ENCODE measurements at regions not wholly inside any gene's neighbourhood (a gene's known extent, or its start where the extent isn't known, plus 50 kb on each side); places are given as distances from the start of the nearest gene placed in this dataset.

GRCh38 chr12:92335831-92336230, 190.2 kb upstream of the BTG1 start:
- POLR2A ChIA-PET: no interaction called here
- no peaks in the 10 kb centered on the region for H3K9me2 ChIP-seq (ENCODE audit: insufficient read depth)
- no peaks in the 10 kb centered on the region for H3K27me3 ChIP-seq (ENCODE audit: insufficient read depth, low read length)
- TF ChIP-seq POLR2AphosphoS5 (IDR thresholded peaks at IDR 0.05; ENCODE audit: low read depth, low read length): no peak
- no peak for TF ChIP-seq ATF3 (IDR thresholded peaks at IDR 0.05)
- no peak for TF ChIP-seq CTCF (IDR thresholded peaks at IDR 0.05 in 2 of 3, conservative IDR thresholded peaks at IDR 0.05 in 1 of 3; ENCODE audit: borderline replicate concordance in 1 of 3, insufficient read depth in 1 of 3, low read depth in 2 of 3, low read length in 2 of 3)
- TF ChIP-seq POLR2A (IDR thresholded peaks at IDR 0.05; ENCODE audit: borderline replicate concordance, extremely low read depth, insufficient read depth, insufficient read length): no peak
- TF ChIP-seq ZFX (IDR thresholded peaks at IDR 0.05): no peak
- TF ChIP-seq EZH2phosphoT487 (IDR thresholded peaks at IDR 0.05; ENCODE audit: borderline replicate concordance): no peak
- no peak for TF ChIP-seq ZNF274 (IDR thresholded peaks at IDR 0.05; ENCODE audit: low read depth, low read length)
- TF ChIP-seq SP1 (IDR thresholded peaks at IDR 0.05; ENCODE audit: low read depth): no peak
- no peaks in the 10 kb centered on the region for H3K9me3 ChIP-seq (ENCODE audit: control insufficient read depth in 1 of 2, insufficient read depth in 1 of 2, low read depth in 1 of 2, low read length in 2 of 2)
- ATAC-seq (no peak), DNase-seq (ENCODE audit: low read depth, low spot score) (no peak)
- intact Hi-C loops (cut with micrococcal nuclease): no loop called here
- CTCF ChIA-PET: no interaction called here
- no peaks in the 10 kb centered on the region for H3K4me1 ChIP-seq (ENCODE audit: control insufficient read depth in 1 of 2, insufficient read depth in 2 of 2, low read length in 2 of 2)
- H3K4me2 ChIP-seq (ENCODE audit: low read length): no peak overlapping the region
- BruUV-seq (replicated peaks): no TSS peak
- H2AFZ ChIP-seq (ENCODE audit: low read depth, low read length, poor library complexity, severe bottlenecking): no peak overlapping the region
- H3K4me3 ChIP-seq (replicated peaks in 1 of 2; ENCODE audit: low read depth in 1 of 2, low read length in 2 of 2): no peak overlapping the region
- RAD21 ChIA-PET (ENCODE audit: low non-redundant PET in 1 of 2, low total read pairs in 2 of 2, uncharacterized antibody in 2 of 2, unreplicated experiment in 2 of 2): no interaction called here
- H3K9ac ChIP-seq (ENCODE audit: low read length): no peak overlapping the region
- H4K20me1 ChIP-seq (ENCODE audit: insufficient read depth): no peaks in the 10 kb centered on the region
- H3K36me3 ChIP-seq (ENCODE audit: control insufficient read depth in 1 of 2, insufficient read depth in 2 of 2, low read length in 2 of 2): no peaks in the 10 kb centered on the region
- no peaks in the 10 kb centered on the region for H3K79me2 ChIP-seq (ENCODE audit: insufficient read depth, low read length)
- no peak overlapping the region for H3K27ac ChIP-seq (ENCODE audit: low read depth, low read length)

- no peak overlapping the region for H3K9ac ChIP-seq (ENCODE audit: low read length)
- no peak overlapping the region for H2AFZ ChIP-seq (ENCODE audit: low read depth, low read length, poor library complexity, severe bottlenecking)
- no peaks in the 10 kb centered on the region for H3K9me3 ChIP-seq (ENCODE audit: control insufficient read depth in 1 of 2, insufficient read depth in 1 of 2, low read depth in 1 of 2, low read length in 2 of 2)
- ATAC-seq (no peak), DNase-seq (ENCODE audit: low read depth, low spot score) (no peak)
- no peaks in the 10 kb centered on the region for H4K20me1 ChIP-seq (ENCODE audit: insufficient read depth)
- H3K27me3 ChIP-seq (ENCODE audit: insufficient read depth, low read length): no peaks in the 10 kb centered on the region
- no peaks in the 10 kb centered on the region for H3K36me3 ChIP-seq (ENCODE audit: control insufficient read depth in 1 of 2, insufficient read depth in 2 of 2, low read length in 2 of 2)
- intact Hi-C loops (cut with micrococcal nuclease): no loop called here
- no peak overlapping the region for H3K4me2 ChIP-seq (ENCODE audit: low read length)
- ChIA-PET POLR2A (no interaction called here), CTCF (no interaction called here), RAD21 (ENCODE audit: low non-redundant PET in 1 of 2, low total read pairs in 2 of 2, uncharacterized antibody in 2 of 2, unreplicated experiment in 2 of 2) (no interaction called here)
- H3K79me2 ChIP-seq (ENCODE audit: insufficient read depth, low read length): no peaks in the 10 kb centered on the region
- no peaks in the 10 kb centered on the region for H3K9me2 ChIP-seq (ENCODE audit: insufficient read depth)
- H3K4me1 ChIP-seq (ENCODE audit: control insufficient read depth in 1 of 2, insufficient read depth in 2 of 2, low read length in 2 of 2): no peaks in the 10 kb centered on the region
- BruUV-seq (replicated peaks): no TSS peak
- H3K4me3 ChIP-seq (replicated peaks in 1 of 2; ENCODE audit: low read depth in 1 of 2, low read length in 2 of 2): no peak overlapping the region
- no peak overlapping the region for H3K27ac ChIP-seq (ENCODE audit: low read depth, low read length)
- TF ChIP-seq CEBPB (IDR thresholded peaks at IDR 0.05; ENCODE audit: low read depth) (no peak), ZFX (IDR thresholded peaks at IDR 0.05) (no peak), POLR2AphosphoS5 (IDR thresholded peaks at IDR 0.05; ENCODE audit: low read depth, low read length) (no peak), YY1 (IDR thresholded peaks at IDR 0.05; ENCODE audit: extremely low read depth, insufficient replicate concordance, low read depth, low read length) (no peak), ZNF274 (IDR thresholded peaks at IDR 0.05; ENCODE audit: low read depth, low read length) (no peak), SIN3A (IDR thresholded peaks at IDR 0.05; ENCODE audit: low read depth) (no peak), POLR2A (IDR thresholded peaks at IDR 0.05; ENCODE audit: borderline replicate concordance, extremely low read depth, insufficient read depth, insufficient read length) (no peak), MAX (IDR thresholded peaks at IDR 0.05) (no peak), JUND (IDR thresholded peaks at IDR 0.05) (no peak), ATF3 (IDR thresholded peaks at IDR 0.05) (no peak), ZBTB33 (IDR thresholded peaks at IDR 0.05; ENCODE audit: extremely low read depth, insufficient replicate concordance, low read length) (no peak), CBX3 (IDR thresholded peaks at IDR 0.05; ENCODE audit: low read depth) (no peak), SP1 (IDR thresholded peaks at IDR 0.05; ENCODE audit: low read depth) (no peak), ELF1 (IDR thresholded peaks at IDR 0.05; ENCODE audit: borderline replicate concordance, low read depth) (no peak), SRF (IDR thresholded peaks at IDR 0.05; ENCODE audit: low read depth) (no peak), EZH2 (IDR thresholded peaks at IDR 0.05) (no peak)
Observed at GRCh38 chr12:92334552-92334951, 188.9 kb upstream of the BTG1 start.

Measured in HCT116 (cell line).